ENCODE measurements at regions not wholly inside any gene's neighbourhood (a gene's known extent, or its start where the extent isn't known, plus 50 kb on each side); places are given as distances from the start of the nearest gene placed in this dataset.

DNA sequence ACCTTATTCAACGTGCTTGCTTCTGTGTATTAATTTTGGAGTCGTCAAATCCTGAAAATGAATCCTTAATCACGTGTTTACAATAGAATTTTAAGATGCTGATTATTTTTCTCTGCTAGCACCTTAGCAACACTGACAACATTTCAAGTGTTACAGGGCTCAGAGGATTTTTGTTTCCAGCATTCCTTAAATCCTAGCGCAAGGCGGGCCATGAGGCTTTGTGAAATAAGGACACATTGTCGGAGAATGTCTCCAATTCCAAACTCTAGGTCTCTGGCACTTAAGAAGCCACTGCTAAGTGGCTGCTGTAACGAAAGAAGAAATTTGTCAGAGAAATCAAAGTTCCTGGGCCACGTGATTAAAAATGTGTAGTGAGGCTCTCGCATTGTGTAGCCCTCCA, 390.9 kb upstream of the CELF2 start:
- no peak overlapping the region for H3K4me3 ChIP-seq (replicated peaks; ENCODE audit: low read depth, low read length)
- TF ChIP-seq, protein P1, sequence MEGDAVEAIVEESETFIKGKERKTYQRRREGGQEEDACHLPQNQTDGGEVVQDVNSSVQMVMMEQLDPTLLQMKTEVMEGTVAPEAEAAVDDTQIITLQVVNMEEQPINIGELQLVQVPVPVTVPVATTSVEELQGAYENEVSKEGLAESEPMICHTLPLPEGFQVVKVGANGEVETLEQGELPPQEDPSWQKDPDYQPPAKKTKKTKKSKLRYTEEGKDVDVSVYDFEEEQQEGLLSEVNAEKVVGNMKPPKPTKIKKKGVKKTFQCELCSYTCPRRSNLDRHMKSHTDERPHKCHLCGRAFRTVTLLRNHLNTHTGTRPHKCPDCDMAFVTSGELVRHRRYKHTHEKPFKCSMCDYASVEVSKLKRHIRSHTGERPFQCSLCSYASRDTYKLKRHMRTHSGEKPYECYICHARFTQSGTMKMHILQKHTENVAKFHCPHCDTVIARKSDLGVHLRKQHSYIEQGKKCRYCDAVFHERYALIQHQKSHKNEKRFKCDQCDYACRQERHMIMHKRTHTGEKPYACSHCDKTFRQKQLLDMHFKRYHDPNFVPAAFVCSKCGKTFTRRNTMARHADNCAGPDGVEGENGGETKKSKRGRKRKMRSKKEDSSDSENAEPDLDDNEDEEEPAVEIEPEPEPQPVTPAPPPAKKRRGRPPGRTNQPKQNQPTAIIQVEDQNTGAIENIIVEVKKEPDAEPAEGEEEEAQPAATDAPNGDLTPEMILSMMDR (IDR thresholded peaks at IDR 0.05; ENCODE audit: low read length, missing control alignments) = no peak
- DNase-seq (ENCODE audit: low read depth) = no peak

- TF ChIP-seq, protein P1 (IDR thresholded peaks at IDR 0.05; ENCODE audit: low read length, missing control alignments) = no peak
- no peak overlapping the region for H3K4me3 ChIP-seq (replicated peaks; ENCODE audit: low read depth, low read length)
- no peak for DNase-seq (ENCODE audit: low read depth)
These were observed 390.3 kb upstream of the CELF2 start for GRCh38 chr10:10627414-10627813.

DNA sequence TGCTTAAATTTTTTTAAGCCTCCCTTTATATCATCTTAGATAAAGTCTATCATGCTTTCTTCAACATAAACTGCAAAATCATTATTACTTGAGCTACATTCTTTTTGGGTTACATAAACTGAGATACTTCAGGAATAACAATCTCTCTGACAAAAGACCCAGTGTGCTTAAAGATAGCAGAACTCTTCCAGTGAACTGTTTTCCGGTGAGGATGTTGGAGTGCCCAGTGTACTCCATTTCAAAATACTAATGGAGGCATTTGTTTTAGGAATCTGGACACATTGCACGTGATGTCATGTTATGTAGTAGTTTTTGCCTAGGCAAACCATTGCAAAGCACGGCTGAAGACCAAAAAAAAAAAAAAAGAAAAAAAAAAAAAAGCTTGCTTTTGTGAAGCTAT, 388.2 kb upstream of the CELF2 start:
- TF ChIP-seq, protein P1 (IDR thresholded peaks at IDR 0.05; ENCODE audit: low read length, missing control alignments) = no peak
- DNase-seq (ENCODE audit: low read depth) = peak; percentile 86
- H3K4me3 ChIP-seq (replicated peaks; ENCODE audit: low read depth, low read length) = no peak overlapping the region

GRCh38 chr10:10630281-10630680, 387.4 kb upstream of the CELF2 start:
- no peak for DNase-seq (ENCODE audit: low read depth)
- no peak overlapping the region for H3K4me3 ChIP-seq (replicated peaks; ENCODE audit: low read depth, low read length)
- TF ChIP-seq, protein P1 (IDR thresholded peaks at IDR 0.05; ENCODE audit: low read length, missing control alignments) = no peak

- no peak for DNase-seq (ENCODE audit: low read depth)
- H3K4me3 ChIP-seq (replicated peaks; ENCODE audit: low read depth, low read length) = no peak overlapping the region
- TF ChIP-seq, protein P1 (IDR thresholded peaks at IDR 0.05; ENCODE audit: low read length, missing control alignments) = no peak
These were observed 386.9 kb upstream of the CELF2 start for GRCh38 chr10:10630782-10631181.

- no peak overlapping the region for H3K4me3 ChIP-seq (replicated peaks; ENCODE audit: low read depth, low read length)
- no peak for DNase-seq (ENCODE audit: low read depth)
- TF ChIP-seq, protein P1 (IDR thresholded peaks at IDR 0.05; ENCODE audit: low read length, missing control alignments) = no peak
These were observed 375.5 kb upstream of the CELF2 start for GRCh38 chr10:10642189-10642588.

DNA sequence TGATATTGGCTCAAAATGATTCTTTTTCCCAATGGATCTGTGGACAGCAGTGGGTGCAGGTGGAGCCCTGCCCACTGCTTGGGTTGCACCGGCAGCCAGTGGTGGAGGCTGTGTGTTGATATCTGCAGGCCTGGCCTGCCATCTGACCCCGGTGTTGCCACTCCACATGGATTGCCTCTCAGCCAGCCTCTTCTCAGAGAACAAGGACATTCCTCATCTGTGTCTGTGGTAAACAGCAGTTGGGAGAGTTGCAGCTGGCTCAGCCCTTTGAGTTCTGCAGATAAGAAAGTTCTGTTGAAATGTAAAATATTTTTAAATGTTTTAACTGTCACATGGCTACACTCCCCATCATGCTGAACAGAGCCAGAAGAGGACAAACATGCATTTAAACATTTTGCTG, 374.9 kb upstream of the CELF2 start:
- peak; percentile 84 for DNase-seq (ENCODE audit: low read depth)
- H3K4me3 ChIP-seq (replicated peaks; ENCODE audit: low read depth, low read length) = no peak overlapping the region
- TF ChIP-seq, protein P1 (IDR thresholded peaks at IDR 0.05; ENCODE audit: low read length, missing control alignments) = no peak
